ENCODE measurements at regions not wholly inside any gene's neighbourhood (a gene's known extent, or its start where the extent isn't known, plus 50 kb on each side); places are given as distances from the start of the nearest gene placed in this dataset.

DNA sequence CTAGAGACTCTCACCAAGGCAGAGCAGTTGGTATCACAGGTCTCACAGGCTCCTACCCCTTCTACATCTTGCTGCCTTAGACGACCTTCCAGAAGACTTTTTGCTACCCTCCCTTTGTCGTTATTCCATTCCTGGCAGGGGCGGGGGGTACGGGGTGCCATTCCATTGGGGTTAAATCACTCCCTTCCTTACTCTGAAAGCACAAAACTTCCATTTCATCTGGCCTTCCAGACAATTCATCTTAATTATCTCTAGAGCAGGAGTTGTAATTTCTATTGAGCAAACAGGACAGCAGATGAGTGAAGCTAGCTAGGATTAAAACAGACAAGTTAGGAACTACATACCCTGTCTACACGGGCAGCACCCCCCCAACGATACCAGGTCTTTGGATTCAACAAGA is 276.2 kb upstream of the TANK start:
- no peak overlapping the region for H3K4me3 ChIP-seq (ENCODE audit: control extremely low read depth in 1 of 5, extremely low read depth in 1 of 5, insufficient read depth in 1 of 5, low read depth in 2 of 5, low read length in 4 of 5)
- no peaks in the 10 kb centered on the region for H3K27me3 ChIP-seq (replicated peaks in 1 of 4; ENCODE audit: control extremely low read depth in 1 of 4, control insufficient read depth in 3 of 4, insufficient read depth in 4 of 4, low read length in 3 of 4)
- WGBS (ENCODE audit: insufficient coverage): 92% methylated on average over 6 of the region's 6 CpGs
- H3K27ac Mint-ChIP-seq: no peak overlapping the region
- H3K9me3 ChIP-seq (ENCODE audit: control extremely low read depth in 1 of 3, control insufficient read depth in 2 of 3, insufficient read depth in 1 of 3, low read length in 2 of 3): no peaks in the 10 kb centered on the region
- H3K4me3 Mint-ChIP-seq: no peak overlapping the region
- H3K4me1 ChIP-seq (ENCODE audit: control insufficient read depth in 2 of 2, insufficient read depth in 2 of 2, low read length in 2 of 2): no peaks in the 10 kb centered on the region
- TF ChIP-seq EZH2 (IDR thresholded peaks at IDR 0.05; ENCODE audit: borderline replicate concordance, insufficient read depth, low read depth, low read length, poor library complexity, severe bottlenecking) (no peak), CTCF (IDR thresholded peaks at IDR 0.05) (no peak)
- DNase-seq (no peak), ATAC-seq (ENCODE audit: low read depth) (no peak)
- CTCF ChIA-PET: no interaction called here
- no peaks in the 10 kb centered on the region for H3K9me3 Mint-ChIP-seq (ENCODE audit: insufficient read depth)
- no peaks in the 10 kb centered on the region for H3K36me3 ChIP-seq (replicated peaks in 1 of 2; ENCODE audit: control extremely low read depth in 1 of 2, control insufficient read depth in 1 of 2, extremely low read depth in 1 of 2, insufficient read depth in 2 of 2, low read length in 1 of 2)
- H3K27me3 Mint-ChIP-seq: peaks cover 4% of the 10 kb centered on the region
- no peak overlapping the region for H3K9ac ChIP-seq (ENCODE audit: low read length)
- H3K79me2 ChIP-seq (ENCODE audit: control insufficient read depth, insufficient read depth, low read length): no peaks in the 10 kb centered on the region
- no peaks in the 10 kb centered on the region for H4K20me1 ChIP-seq (ENCODE audit: control insufficient read depth, insufficient read depth, low read length, poor library complexity, severe bottlenecking)
- no peak overlapping the region for H3K27ac ChIP-seq (ENCODE audit: low read length in 2 of 2)
- H3K4me1 Mint-ChIP-seq: no peaks in the 10 kb centered on the region
- POLR2A ChIA-PET: no interaction called here
- intact Hi-C loops (cut with micrococcal nuclease): no loop called here
- H2AFZ ChIP-seq (ENCODE audit: insufficient read depth, low read depth, low read length, poor library complexity, severe bottlenecking): no peak overlapping the region
- no peak overlapping the region for H3K4me2 ChIP-seq (replicated peaks; ENCODE audit: low read depth, low read length, poor library complexity, severe bottlenecking)

DNA sequence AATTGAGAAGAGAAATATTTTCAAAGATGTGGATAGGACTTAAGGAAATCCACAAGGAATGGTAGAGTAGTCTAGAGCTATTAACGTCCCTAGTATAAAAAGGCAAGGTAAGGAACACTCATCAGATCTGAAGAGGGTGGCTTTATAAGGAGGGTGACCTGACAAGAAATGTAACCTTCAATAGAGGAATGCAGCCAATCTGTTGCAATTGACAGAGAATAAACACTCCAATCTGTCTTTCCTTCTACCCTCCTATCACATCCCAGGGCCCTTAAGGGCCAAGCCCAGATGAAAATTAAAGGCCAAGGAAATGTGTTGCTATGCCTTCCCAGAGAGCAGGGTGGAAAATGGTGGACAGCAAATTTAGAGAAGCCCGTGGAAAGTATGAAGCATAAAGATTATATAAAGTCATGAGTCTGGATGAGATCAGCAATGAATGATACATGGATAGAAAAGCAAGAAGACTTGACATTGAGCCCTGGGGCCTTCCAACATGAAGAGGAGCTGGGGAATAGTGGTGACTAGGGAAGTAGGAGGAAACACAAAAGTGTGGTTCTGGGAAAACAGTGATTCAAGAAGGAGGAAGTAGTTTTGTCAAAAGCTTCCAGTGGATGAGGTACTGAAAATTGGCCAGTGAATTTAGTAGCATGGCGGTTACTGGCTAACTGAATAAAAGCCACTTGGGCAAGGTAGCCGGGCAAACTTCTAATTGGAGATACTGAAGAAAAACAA is 270.6 kb upstream of the TANK start:
- Histone ChIP-seq H3K4me3 (ENCODE audit: control extremely low read depth in 1 of 5, extremely low read depth in 1 of 5, insufficient read depth in 1 of 5, low read depth in 2 of 5, low read length in 4 of 5) (no peak overlapping the region), H3K79me2 (ENCODE audit: control insufficient read depth, insufficient read depth, low read length) (no peaks in the 10 kb centered on the region), H3K4me1 (ENCODE audit: control insufficient read depth in 2 of 2, insufficient read depth in 2 of 2, low read length in 2 of 2) (no peaks in the 10 kb centered on the region), H3K4me2 (replicated peaks; ENCODE audit: low read depth, low read length, poor library complexity, severe bottlenecking) (no peak overlapping the region), H3K27me3 (replicated peaks in 1 of 4; ENCODE audit: control extremely low read depth in 1 of 4, control insufficient read depth in 3 of 4, insufficient read depth in 4 of 4, low read length in 3 of 4) (no peaks in the 10 kb centered on the region), H2AFZ (ENCODE audit: insufficient read depth, low read depth, low read length, poor library complexity, severe bottlenecking) (no peak overlapping the region), H3K36me3 (replicated peaks in 1 of 2; ENCODE audit: control extremely low read depth in 1 of 2, control insufficient read depth in 1 of 2, extremely low read depth in 1 of 2, insufficient read depth in 2 of 2, low read length in 1 of 2) (no peaks in the 10 kb centered on the region), H3K27ac (ENCODE audit: low read length in 2 of 2) (no peak overlapping the region), H4K20me1 (ENCODE audit: control insufficient read depth, insufficient read depth, low read length, poor library complexity, severe bottlenecking) (no peaks in the 10 kb centered on the region), H3K9ac (ENCODE audit: low read length) (no peak overlapping the region), H3K9me3 (ENCODE audit: control extremely low read depth in 1 of 3, control insufficient read depth in 2 of 3, insufficient read depth in 1 of 3, low read length in 2 of 3) (no peaks in the 10 kb centered on the region)
- H3K27ac Mint-ChIP-seq: no peak overlapping the region
- no peaks in the 10 kb centered on the region for H3K4me1 Mint-ChIP-seq
- ATAC-seq (ENCODE audit: low read depth) (no peak), DNase-seq (no peak)
- H3K4me3 Mint-ChIP-seq: no peak overlapping the region
- H3K27me3 Mint-ChIP-seq: no peaks in the 10 kb centered on the region
- CTCF ChIA-PET: interaction anchor here (0.6 kb wide), 1 partner anchor 710 kb away, joined by 3 read pairs; no protein-coding TSS in a partner anchor
- 94% methylated on average over 3 of the region's 4 CpGs for WGBS (ENCODE audit: insufficient coverage)
- no peaks in the 10 kb centered on the region for H3K9me3 Mint-ChIP-seq (ENCODE audit: insufficient read depth)
- TF ChIP-seq EZH2 (IDR thresholded peaks at IDR 0.05; ENCODE audit: borderline replicate concordance, insufficient read depth, low read depth, low read length, poor library complexity, severe bottlenecking) (no peak), CTCF (IDR thresholded peaks at IDR 0.05) (no peak)
- POLR2A ChIA-PET: no interaction called here
- intact Hi-C loops (cut with micrococcal nuclease): no loop called here

All from B cell (primary cell).